Esophagus muscularis mucosa (tissue), 4 donors: ENCODE measurements at regions not wholly inside any gene's neighbourhood (a gene's known extent, or its start where the extent isn't known, plus 50 kb on each side); places are given as distances from the start of the nearest gene placed in this dataset.

Experiments
- DNase-seq: peaks from one replicate; pipeline ENCODE4 v3.0.0-alpha.2; 2017; ENCODE audit errors: extremely low spot score
- H3K27ac ChIP-seq, 4 donors: fragments of 200-600 bp; sonication (generic); replicated peaks in 1 of 4; 1 replicate in 3 of 4; 2 replicates in 1 of 4; pipeline ENCODE4 v1.5.1; 2016 to 2019; ENCODE audit warnings: mild to moderate bottlenecking in 1 of 4
- H3K27me3 ChIP-seq, 4 donors: fragments of 200-600 bp; sonication (generic); one replicate each; pipeline versions ENCODE4 v1.5.1 to v1.6.0; 2016 to 2019
- H3K36me3 ChIP-seq, 4 donors: fragments of 200-600 bp; sonication (generic); one replicate each; pipeline ENCODE4 v1.5.1; 2016 to 2019
- H3K4me1 ChIP-seq, 4 donors: fragments of 200-600 bp; sonication (generic); one replicate each; pipeline ENCODE4 v1.5.1; 2016 to 2019
- H3K4me3 ChIP-seq, 4 donors: fragments of 200-600 bp; sonication (generic); 1 replicate in 2 of 4; 2 replicates in 2 of 4; pipeline ENCODE4 v1.5.1; 2016 to 2019; ENCODE audit warnings: mild to moderate bottlenecking in 4 of 4, moderate library complexity in 1 of 4
- H3K9me3 ChIP-seq, 4 donors: fragments of 200-600 bp; sonication (generic); 1 replicate in 3 of 4; 2 replicates in 1 of 4; pipeline ENCODE4 v1.5.1; 2016 to 2019
- CTCF ChIP-seq, 3 experiments: fragments of 200-600 bp in 2 of 3; fragments of 450-650 bp in 1 of 3; sonication (generic) in 2 of 3; IDR thresholded peaks; one replicate each; pipeline ENCODE4 v1.5.1; 2017 to 2019; ENCODE audit warnings: antibody characterized with exemption in 3 of 3, mild to moderate bottlenecking in 2 of 3, moderate library complexity in 1 of 3
- EP300 ChIP-seq: sonication (generic); formaldehyde crosslinking; IDR thresholded peaks from one replicate; pipeline ENCODE4 v1.6.1; 2017; ENCODE audit warnings: antibody characterized with exemption
- POLR2A ChIP-seq: fragments of 450-650 bp; IDR thresholded peaks from one replicate; pipeline ENCODE4 v1.6.1; 2017; ENCODE audit warnings: antibody characterized with exemption, moderate library complexity, mild to moderate bottlenecking, low read depth
- POLR2AphosphoS5 ChIP-seq, 2 donors: sonication (generic); formaldehyde crosslinking; IDR thresholded peaks; one replicate each; pipeline ENCODE4 v1.6.1; 2017; ENCODE audit warnings: antibody characterized with exemption in 2 of 2
- WGBS: methylation state at CpG from one replicate; pipeline ENCODE4 v1.1.5; 2018; 5-methylcytosine and 5-hydroxymethylcytosine counted together
- intact Hi-C: fragments of 100-400 bp; cut with DNase I; formaldehyde crosslinking; loops from one replicate; pipeline ENCODE4 v1.15.1; 2023

GRCh38 chr2:239581352-239581901, 180.6 kb upstream of the HDAC4 start:
- Histone ChIP-seq H3K27ac (no peak overlapping the region), H3K9me3 (no peaks in the 10 kb centered on the region), H3K4me3 (no peak overlapping the region), H3K36me3 (no peaks in the 10 kb centered on the region), H3K4me1 (no peaks in the 10 kb centered on the region), H3K27me3 (peaks cover 0 to 4% (median 0%) of the 10 kb centered on the region in 4 donors)
- WGBS, result 96% methylated on average over 18 of the region's 21 CpGs
- intact Hi-C loops, result no loop called here
- TF ChIP-seq POLR2AphosphoS5 (IDR thresholded peaks at IDR 0.05) (no peak), CTCF (IDR thresholded peaks at IDR 0.05) (no peak), POLR2A (no peak), EP300 (no peak)
- no peak for DNase-seq

DNA sequence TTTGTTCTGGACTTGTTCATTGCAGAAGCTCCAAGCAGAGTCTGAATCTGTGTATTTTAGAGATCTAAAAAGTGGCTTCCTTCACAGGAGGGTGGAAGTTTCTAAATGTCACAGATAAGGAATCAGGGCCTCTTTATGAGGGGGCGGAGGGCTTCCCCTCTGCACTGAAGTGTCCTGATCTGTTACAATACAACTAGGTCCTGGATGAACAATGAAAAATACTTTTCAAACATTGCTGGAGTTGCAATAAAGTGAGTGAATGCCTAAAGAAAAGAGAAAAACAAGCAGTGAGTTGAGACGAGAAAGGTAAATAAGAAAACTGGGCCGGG, 179.3 kb upstream of the HDAC4 start:
- no peaks in the 10 kb centered on the region for H3K4me1 ChIP-seq
- H3K27ac ChIP-seq, result no peak overlapping the region
- peaks cover 0 to 14% (median 0%) of the 10 kb centered on the region in 4 donors for H3K27me3 ChIP-seq
- peaks cover 0 to 7% (median 0%) of the 10 kb centered on the region in 4 donors for H3K9me3 ChIP-seq
- no peak for DNase-seq
- H3K4me3 ChIP-seq, result no peak overlapping the region
- intact Hi-C loops, result no loop called here
- no peaks in the 10 kb centered on the region for H3K36me3 ChIP-seq
- 64% methylated on average over 3 of the region's 3 CpGs for WGBS
- no peak for TF ChIP-seq POLR2AphosphoS5 (IDR thresholded peaks at IDR 0.05)
- no peak for TF ChIP-seq EP300
- TF ChIP-seq POLR2A, result no peak
- no peak for TF ChIP-seq CTCF (IDR thresholded peaks at IDR 0.05)

DNA sequence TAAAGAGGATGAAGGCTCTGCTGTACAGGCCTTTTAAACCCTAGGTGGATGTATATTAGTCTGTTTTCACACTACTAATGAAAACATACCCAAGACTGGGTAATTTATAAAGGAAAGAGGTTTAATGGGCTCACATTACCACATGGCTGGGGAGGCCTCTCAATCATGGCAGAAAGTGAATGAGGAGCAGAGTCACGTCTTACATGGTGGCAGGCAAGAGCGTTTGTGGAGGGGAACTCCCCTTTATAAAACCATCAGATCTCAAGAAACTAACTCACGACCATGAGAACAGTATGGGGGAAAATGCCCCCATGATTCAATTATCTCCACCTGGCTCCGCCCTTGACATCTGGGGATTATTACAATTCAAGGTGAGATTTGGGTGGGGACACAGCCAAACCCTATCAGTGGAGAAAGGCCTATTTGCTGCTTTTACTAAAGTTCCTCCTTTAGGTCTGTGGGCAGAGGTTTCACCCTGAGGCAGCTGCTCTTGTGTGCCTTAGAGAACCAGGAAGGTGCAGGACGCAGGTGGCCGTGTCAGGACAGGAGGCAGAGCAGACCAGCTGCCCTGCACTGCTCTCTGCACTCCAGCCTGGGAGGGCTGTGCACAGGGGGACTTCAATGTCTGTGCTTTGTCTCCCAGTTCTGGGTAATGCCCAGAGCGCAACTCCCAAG, 178.8 kb upstream of the HDAC4 start:
- H3K27ac ChIP-seq, result no peak overlapping the region
- peaks cover 0 to under 1% (median 0%) of the 10 kb centered on the region in 4 donors for H3K4me1 ChIP-seq
- no peak overlapping the region for H3K4me3 ChIP-seq
- 92% methylated on average over 5 of the region's 7 CpGs for WGBS
- no peaks in the 10 kb centered on the region for H3K36me3 ChIP-seq
- TF ChIP-seq CTCF (IDR thresholded peaks at IDR 0.05) (no peak), EP300 (no peak), POLR2AphosphoS5 (IDR thresholded peaks at IDR 0.05) (no peak), POLR2A (no peak)
- intact Hi-C loops, result no loop called here
- H3K27me3 ChIP-seq, result peaks cover 0 to 18% (median 0%) of the 10 kb centered on the region in 4 donors
- peaks cover 0 to 7% (median 0%) of the 10 kb centered on the region in 4 donors for H3K9me3 ChIP-seq
- no peak for DNase-seq

DNA sequence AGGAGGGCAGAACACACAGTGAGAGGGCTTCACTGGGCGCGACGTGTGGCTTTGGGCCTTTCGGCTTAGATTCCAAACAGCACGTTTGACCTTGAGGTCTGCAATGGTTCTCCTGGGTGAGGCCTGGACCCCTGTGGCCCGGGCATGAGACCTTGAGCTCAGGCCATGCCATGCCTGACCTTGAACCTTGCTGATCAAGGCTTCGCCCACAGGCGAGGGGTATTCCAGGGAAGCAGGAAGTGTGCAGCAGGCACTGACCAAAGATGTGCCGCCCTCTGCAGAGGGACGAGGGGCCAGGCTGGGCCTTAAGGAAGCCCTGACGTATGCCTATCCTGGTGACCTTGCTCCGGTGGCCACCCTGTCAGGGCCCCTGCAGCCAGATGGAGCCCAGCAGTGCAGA, 178.3 kb upstream of the HDAC4 start:
- DNase-seq, result no peak
- Histone ChIP-seq H3K4me1 (peaks cover 0 to 4% (median 0%) of the 10 kb centered on the region in 4 donors), H3K27ac (no peak overlapping the region), H3K4me3 (no peak overlapping the region), H3K36me3 (no peaks in the 10 kb centered on the region), H3K27me3 (peaks cover 0 to 18% (median 0%) of the 10 kb centered on the region in 4 donors), H3K9me3 (peaks cover 0 to 7% (median 0%) of the 10 kb centered on the region in 4 donors)
- TF ChIP-seq POLR2A (no peak), EP300 (no peak), CTCF (IDR thresholded peaks at IDR 0.05) (no peak)
- intact Hi-C loops, result no loop called here
- WGBS, result 91% methylated on average over 11 of the region's 12 CpGs
